Activated CD4-positive, alpha-beta T cell treated with anti-CD3 and anti-CD28 coated beads, Interleukin-2, Interleukin-6, amounts not matched to agents 100 ng/mL and 50 ng/mL, durations not matched to agents 16 hours and 8 hours (primary cell): ENCODE measurements at regions not wholly inside any gene's neighbourhood (a gene's known extent, or its start where the extent isn't known, plus 50 kb on each side); places are given as distances from the start of the nearest gene placed in this dataset.
"Not testable (repeated sequence)": the region's sequence is repeated elsewhere in the genome, so short reads cannot be mapped to it uniquely, and the experiment has no call there.

ENCODE experiments used
- DNase-seq: peaks from one replicate; pipeline ENCODE4 v3.0.0-alpha.2; 2020

DNA sequence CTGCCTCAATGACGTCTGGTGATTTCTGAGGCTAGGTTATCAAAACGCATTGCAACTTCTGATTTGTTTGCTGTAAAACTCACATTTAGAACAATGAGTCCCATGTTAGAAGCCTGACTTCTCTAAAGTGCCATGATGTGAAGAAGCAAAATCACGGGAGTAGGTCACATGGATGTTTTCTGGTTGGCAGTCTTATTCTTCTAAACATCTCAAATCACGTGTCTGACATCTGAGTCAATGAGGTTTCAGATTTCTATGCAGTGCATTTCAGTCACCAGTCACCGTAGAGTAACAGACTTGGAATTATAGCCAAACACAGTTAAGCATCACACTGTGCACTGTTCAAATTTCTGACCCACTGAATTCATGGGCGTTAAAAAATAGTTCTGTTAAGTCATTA lies 482.1 kb downstream of the TMA16 start:
- no peak for DNase-seq

DNA sequence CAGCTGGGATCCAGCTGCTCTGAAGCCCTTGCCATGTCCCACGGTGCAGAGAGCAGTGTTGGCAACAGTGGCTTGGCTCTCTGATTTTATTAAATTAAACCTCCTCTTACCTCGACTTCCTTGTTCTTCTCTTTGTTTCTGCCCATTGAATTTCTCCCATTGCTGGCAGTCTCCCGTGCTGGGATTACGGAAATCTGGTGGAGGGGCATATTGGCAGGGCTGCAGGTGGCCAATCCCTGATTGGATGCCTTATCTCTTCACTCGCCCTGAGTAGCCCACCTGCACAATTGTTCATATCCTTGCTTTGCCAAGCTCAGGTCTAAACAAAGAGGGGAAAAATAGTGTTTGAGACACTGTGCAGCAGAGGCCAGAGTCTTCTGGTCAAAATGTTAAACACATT lies 493.9 kb downstream of the TMA16 start:
- no peak for DNase-seq

DNA sequence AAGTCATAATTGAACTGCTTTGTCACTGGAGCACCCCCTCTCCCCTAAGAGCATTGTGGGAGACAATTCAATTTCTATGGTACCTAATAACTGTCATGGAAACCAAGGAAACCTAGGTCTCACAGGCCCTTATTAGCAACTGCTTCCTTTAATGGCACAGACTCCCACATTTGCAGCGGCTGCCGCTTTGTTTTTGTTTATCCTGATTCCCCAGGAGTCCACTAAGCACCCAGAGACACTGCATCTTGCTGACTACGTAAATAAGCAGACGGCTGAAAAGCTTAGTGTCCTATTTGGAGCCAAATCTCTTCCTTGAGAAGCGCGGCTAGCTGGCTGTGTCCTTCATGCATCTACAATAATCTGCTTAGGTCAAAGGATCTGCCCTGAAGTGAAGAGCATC lies 494.4 kb downstream of the TMA16 start:
- no peak for DNase-seq

DNA sequence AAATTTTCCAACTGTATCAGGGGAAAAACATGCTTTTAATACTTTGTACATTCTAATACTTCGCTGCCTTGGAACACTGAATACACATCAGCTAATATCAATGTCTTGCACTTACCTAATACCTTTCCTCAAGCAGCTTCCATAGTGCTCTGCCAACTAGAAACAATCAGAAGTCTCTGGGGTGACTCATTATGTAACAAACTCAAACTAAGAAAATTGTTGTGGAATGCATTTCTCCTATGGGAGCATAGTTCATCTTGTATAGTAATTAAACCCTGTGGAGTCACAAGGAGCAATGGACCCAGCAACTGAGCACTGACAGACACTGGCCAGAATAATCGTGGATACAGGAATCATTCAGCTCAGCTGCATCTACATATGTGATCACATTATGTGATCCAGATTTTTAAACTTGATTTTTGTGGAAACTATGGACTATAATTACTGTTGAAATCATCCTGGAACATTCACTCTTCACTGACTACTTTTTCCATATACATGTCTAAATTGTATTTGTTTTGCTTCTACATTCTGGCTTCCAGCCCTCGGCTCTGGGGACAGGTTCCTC lies 496.9 kb downstream of the TMA16 start:
- no peak for DNase-seq

DNA sequence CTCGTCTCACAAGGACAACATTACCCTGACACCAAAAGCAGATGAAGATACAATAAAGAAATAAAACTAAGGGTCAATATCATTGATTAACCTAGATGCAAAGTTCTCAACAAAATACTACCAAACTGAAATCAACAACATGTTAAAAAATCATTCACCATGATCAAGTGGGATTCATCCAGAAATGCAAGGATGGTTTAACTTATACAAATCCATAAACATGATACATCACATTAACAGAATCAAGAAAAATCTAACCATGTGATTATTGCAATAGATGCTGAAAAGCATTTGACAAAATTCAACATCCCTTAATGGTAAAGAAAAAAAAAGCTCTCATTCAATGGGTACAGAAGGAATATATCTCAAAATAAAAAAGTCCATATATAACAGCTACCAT lies 514.9 kb downstream of the TMA16 start:
- DNase-seq = no peak

DNA sequence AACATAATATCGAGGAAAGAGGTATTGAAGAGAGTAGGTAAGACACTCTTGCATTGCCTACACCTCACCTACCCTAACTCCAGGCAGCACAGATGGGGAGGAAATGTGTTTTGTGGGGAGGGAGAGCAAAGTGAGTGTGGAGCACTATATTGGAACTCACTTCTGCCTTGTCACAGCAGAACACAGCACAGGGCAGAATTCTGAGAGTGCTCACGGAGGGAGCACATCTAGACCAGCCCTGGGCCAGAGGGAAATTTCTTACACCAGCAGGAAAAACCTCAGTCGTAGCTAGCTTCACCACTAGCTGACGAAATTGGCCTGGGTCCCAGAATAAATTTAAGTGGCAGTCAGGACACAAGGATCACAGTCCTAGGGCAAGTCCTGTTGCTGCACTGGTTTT lies 517.3 kb downstream of the TMA16 start:
- no peak for DNase-seq

DNA sequence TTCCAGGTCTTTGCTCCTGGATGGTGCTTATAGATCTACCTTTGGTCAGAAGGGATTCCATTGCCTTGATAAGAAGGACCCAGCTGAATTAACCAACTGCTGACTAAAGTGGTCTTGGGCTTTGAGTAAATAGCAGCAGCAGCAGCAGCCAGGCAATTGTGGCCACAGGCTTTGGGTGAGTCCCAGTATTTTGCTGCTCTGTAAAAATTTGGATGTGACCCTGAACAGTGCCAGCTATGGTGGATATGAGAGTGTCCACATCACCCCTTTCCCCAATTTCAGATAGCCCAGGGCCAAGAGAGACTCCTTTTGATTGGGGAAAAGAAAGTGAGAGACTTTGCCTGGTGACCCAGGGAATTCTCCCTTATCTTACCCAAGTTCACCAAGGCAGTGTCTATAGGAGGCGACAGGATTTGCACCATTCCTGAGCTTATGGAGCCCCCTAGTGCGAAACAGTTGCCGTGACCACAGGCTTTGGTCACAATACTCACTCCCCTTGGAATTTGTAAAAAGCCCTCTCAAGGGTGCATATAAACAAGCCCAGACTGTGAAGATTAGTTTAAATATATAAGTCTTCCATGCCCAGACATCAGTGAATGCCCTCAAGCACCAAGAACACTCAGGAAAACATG lies 518.0 kb downstream of the TMA16 start:
- DNase-seq = peak; percentile 12

DNA sequence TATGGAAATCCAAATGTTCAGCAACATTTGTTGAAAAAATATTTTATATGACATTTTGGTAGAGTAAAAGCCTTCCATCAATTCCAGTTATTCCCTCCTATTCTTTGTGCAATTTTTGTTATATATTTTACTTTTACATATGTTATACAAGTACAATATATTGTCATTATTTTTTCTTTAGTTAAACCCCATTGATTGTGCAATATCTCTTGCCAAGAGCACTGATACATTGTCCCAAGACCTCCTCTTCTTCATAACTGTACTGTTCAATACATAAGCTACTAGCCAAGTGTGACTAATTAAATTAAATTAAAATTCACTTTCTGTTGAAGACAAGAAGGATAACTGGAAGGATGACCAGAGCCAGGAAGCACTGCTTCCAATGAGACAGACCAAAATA lies 527.5 kb downstream of the TMA16 start:
- no peak for DNase-seq

DNA sequence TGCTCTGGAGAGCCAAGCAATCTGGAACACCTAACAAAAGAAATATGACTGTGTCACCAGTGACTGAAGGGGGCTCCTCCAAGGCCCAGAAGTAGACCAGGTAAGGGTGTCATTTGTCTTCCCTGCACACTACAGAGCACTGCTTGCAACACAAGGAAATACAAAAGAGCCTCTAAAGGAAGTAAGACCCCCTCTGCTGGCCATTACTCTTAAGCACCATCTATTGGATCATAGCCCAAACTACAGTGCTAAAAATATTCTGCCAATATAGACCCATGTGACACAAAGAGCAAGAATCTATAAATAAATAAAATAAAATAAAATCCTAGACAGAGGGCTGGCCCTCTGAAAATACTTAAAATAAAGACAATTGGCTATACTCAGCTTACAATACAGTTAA lies 528.7 kb downstream of the TMA16 start:
- DNase-seq = no peak

DNA sequence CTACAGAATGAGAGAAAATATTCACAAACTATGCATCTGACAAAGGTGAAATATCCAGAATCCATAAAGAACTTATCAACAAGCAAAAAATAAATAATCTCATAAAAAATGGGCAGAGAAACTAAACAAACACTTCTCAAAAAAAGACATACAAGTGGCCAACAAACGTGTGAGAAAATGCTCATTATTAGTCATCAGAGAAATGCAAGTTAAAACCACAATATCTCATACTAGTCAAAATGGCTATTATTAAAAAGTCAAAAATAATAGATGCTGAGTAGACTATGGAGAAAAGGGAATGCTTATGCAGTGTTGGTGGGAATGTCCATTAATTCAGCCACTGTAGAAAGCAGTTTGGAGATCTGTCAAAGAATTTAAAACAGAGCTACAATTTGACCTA lies 533.3 kb downstream of the TMA16 start:
- DNase-seq = no peak

DNA sequence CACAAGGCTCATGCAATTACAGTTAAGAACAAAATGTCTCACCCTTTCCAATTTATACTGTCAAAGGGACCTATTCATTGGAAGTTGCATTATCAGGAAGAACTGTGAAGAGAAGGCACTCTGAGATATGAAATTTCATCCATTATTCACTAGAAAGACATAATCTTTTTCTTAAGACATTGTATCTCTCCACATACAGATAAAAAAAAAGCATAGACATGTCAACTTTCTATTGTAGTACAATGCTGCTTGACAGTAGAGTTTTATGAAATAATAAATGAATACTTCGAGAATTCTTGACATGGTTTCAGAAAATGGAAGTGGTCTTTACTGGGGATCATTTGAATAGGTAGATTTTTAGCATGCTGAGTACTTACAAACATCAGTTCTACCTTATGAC lies 545.0 kb downstream of the TMA16 start:
- no peak for DNase-seq

DNA sequence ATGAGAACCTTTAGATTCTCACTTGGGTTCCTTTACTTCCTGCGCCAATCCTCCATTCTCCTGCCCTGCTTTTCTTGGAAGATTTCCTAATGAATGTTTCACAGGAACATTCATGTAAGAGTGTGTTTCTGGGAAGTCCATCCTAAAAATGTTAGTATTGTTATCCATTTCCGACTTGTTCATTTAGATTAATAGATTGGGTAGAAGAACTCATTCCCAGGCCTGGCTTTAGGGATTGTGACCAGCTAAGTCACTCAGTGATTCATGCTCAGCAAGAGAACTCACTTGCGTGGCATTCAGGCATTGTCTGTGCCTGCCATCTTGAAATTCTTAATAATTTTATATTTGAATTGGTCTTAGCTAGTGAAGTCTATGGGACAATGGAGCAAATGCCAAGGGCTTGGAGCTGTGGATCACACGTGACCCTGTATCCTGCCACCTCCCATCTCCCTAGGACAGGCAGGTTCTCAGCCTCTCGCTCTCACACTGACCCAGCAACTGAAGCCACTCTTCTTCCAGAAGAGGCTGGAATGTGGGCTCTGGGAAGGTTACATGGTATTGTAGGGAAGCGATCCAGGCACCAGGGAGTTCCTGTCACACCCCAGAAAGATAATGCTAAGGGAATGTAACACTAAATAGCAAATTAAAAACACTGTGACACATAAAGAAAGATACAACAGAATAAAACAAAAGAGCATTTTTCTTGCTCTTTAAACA lies 562.1 kb downstream of the TMA16 start:
- DNase-seq = no peak

DNA sequence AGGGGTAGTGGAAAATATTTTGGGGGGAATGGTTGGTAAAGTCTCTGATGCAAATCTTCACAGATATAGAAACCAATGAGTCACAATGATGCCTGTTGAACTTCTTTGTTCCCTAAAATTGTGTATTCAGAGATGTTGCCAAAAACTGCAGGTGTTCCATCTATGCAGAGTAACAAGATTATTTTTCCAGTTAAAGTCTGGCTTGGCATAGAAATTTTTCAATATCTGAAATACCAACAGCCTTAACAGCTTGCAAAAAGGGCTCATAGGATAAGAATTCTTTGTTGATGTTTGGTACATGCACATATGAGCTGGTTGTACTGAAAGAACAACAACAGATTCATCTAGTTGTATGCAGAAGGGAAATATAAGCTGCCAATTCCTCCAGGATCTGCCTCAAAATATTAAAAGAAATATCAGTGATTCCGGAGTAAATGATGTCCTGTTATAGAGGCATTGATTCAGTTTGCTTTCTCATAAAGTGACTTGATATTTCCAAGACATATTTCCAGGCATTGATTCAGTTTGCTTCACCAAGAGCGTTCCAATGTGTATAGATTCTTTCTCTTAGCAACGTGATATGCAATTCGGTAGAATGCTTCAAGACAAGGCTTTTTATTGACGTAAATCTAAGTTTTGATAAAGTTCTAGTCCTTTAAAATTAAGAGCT lies 564.4 kb downstream of the TMA16 start:
- no peak for DNase-seq

DNA sequence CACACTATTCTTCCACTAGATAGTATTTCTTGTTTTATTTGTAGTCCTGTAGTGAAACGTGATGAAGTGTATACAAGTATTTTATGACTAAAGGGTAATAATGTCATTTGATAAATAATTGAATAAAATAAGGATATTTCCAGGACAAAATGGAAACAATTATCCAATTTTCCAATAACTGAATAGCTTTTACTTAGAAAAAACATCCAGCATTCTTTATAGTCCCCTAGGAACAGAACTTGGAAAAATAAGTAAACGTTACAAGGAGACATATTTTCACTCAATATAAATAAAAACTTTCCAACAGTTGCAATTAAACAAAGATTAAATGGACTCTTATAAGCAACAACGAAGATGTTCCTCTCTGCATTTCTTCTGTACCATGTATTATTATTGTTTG lies 566.0 kb downstream of the TMA16 start:
- DNase-seq = no peak

DNA sequence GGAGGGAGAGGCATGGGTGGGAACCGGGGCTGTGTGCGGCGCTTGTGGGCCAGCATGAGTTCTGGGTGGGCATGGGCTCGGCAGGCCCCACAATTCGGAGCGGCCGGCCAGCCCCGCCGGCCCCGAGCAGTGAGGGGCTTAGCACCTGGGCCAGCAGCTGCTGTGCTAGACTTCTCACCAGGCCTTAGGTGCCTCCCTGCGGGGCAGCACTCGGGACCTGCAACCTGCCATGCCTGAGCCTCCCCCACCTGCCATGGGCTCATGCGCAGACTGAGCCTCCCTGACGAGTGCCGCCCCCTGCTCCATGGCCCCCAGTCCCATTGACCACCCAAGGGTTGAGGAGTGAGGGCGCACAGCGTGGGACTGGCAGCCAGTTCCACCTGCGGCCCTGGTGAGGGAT lies 573.9 kb downstream of the TMA16 start:
- DNase-seq = no peak

DNA sequence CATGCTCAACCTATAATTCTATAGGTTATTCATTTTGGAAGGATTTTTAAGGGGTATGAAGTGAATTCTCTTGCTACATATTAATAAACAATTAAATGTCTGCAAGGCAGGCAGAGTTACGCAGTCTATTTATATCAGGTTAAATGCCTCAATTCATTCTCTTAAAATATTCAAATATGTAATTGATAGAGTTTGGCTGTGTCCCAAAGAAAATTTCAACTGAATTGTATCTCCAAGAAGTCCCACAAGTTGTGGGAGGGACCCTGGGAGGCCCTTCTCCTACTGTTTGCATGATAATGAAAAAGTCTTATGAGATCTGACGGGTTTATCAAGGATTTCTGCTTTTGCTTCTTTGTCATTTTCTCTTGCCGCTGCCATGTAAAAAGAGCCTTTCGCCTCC lies 576.1 kb downstream of the TMA16 start:
- DNase-seq = no peak

DNA sequence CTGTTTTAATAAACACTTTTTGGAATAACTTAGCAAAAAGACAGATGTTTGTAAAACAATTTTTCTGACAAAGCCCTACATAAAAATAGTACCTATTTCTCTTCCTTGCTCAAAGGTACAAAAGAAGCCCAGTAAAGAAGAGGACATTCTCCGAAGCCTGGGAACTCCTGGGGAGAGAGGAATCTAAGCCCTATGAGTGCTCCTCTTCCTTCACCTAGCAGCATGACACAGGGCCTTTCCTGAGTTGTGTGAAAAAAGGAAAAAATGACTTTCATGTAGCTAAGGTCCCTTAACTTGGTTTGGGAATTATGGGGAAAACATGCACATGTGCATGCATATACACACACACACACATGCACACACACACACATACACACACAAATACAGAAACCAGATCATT lies 586.9 kb downstream of the TMA16 start:
- DNase-seq = no peak

DNA sequence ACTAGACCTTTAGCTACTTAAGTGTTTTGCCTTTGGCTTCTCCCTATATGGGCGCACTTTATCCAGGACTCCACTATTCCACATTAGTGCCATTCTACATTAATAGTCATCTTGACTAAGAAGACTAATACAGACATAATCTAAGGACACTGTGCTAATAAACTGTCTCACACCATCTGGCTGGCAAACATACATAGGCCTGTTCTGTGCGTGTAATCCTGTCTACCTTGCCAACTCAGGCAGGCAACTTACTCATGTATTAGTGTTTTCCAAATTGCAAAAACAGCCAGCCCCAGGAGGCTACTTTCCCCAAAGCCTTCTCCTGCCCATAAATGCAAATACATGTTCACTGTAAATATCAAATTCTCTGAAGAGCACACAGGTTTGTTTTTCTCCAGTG lies 587.3 kb downstream of the TMA16 start:
- DNase-seq = no peak

DNA sequence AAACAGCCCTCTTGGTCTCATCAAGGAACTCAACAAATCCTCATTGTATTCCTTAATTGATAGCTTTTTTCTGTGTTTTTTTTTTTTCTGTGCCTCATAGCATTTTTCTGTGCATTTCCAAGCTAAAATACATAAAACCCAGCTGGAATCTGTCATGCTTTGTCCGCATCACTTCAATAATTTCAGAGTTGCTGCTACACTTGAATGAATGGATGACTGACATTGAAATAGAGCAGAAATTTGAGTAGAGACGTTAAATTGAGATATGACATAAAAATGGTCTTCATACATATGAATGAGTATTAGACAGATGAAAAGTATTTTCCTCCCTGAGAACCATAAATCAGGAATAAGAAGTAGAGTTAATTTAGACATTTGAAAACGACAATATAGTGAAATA lies 593.2 kb downstream of the TMA16 start:
- no peak for DNase-seq

DNA sequence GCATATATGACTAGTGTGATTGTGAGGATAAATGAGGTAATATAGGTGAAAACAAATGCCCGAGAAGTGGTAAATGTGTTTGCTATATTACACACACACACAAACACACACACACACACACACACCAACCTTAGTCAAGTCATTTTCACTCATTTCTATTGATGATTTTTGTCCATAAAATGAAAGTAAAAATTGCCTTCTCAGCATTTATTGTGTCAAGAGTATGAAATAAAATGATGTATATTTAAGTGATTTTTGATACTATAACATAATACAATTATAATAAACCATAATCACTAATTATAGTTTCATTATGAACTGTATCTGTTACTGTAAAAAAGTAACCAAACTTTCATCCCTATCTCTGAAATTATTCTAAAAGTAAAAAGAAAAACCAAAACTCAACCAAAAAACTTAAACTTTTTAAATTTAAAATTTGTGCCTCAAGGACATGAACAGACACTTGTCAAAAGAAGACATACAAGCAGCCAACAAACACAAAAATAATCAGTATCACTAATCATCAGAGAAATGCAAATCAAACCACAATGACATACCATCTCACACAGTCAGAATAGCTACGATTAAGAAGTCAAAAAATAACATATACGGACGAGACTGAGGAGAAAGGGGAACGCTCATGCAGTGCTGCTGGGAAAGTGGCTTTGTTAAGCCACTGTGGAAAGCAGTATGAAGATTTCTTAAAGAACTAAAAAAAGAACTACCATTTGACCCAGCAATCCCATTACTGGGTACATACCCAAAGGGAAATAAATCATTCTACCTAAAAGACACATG lies 601.0 kb downstream of the TMA16 start:
- DNase-seq = no peak

DNA sequence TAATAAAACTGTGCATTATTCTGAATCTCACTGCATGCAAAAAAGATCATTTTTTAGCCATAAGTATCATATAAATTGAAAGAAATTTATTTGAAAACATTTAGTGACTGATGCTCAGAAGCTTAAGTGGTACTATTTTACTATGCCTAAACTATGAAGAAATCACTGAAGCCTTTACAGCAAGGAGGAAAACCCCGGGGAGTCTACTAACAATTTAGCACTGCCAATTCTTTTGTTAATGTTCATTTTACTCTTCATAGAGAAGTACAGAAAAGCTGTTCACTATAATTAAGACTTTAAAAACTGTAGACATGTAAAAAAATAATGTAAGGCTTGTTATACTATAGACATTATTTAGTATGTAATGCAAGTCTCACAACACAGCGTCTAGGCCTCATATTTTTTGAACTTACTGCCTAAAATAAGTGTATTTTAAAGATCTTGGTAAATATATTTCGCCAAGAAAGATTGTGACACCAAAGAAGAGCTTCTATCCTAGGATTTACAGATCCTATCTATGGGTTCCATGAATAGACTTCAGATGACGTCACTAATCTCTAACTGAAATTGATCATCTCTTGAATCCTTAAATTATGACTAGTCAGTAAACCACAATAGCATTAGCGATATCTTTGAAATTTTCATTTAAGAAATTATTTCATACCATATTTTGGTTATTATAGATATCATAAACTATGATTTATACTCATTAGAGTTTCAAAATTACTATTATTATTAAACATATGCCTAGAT lies 602.5 kb downstream of the TMA16 start:
- DNase-seq = no peak

DNA sequence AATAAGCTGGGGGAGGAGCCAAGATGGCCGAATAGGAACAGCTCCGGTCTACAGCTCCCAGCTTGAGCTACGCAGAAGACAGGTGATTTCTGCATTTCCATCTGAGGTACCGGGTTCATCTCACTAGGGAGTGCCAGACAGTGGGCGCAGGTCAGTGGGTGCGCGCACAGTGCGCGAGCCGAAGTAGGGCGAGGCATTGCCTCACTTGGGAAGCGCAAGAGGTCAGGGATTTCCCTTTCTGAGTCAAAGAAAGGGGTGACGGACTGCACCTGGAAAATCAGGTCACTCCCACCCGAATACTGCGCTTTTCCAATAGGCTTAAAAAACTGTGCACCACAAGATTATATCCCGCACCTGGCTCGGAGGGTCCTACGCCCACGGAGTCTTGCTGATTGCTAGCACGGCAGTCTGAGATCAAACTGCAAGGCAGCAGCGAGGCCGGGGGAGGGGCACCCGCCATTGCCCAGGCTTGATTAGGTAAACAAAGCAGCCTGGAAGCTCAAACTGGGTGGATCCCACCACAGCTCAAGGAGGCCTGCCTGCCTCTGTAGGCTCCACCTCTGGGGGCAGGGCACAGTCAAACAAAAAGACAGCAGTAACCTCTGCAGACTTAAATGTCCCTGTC lies 606.4 kb downstream of the TMA16 start:
- not testable (repeated sequence) for DNase-seq
